Fibroblast of skin of right quadriceps (primary cell): ENCODE measurements at regions not wholly inside any gene's neighbourhood (a gene's known extent, or its start where the extent isn't known, plus 50 kb on each side); places are given as distances from the start of the nearest gene placed in this dataset.
A peak's percentile ranks its signal among the peaks of the same experiment; 100 is the strongest.
"Not testable (repeated sequence)": the region's sequence is repeated elsewhere in the genome, so short reads cannot be mapped to it uniquely, and the experiment has no call there.

ENCODE experiments used
- DNase-seq: peaks from one replicate; pipeline ENCODE4 v3.0.0-alpha.2; 2013

DNA sequence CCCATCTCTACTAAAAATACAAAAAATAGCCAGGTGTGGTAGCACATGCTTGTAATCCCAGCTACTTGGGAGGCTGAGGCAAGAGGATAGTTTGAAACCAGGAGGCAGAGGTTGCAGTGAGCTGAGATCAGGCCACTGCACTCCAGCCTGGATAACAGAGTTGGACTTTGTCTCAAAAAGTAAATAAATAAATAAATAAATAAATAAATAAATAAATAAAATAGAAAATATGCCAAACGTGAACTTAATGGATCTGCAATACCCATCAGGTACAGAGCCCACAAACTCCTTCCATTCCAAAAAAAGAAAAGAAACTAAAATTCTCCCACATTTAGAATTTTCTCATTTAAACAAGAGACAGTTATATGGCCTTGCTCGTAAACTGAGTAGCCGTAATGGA, 702.7 kb downstream of the CDH18 start:
- no peak for DNase-seq

DNA sequence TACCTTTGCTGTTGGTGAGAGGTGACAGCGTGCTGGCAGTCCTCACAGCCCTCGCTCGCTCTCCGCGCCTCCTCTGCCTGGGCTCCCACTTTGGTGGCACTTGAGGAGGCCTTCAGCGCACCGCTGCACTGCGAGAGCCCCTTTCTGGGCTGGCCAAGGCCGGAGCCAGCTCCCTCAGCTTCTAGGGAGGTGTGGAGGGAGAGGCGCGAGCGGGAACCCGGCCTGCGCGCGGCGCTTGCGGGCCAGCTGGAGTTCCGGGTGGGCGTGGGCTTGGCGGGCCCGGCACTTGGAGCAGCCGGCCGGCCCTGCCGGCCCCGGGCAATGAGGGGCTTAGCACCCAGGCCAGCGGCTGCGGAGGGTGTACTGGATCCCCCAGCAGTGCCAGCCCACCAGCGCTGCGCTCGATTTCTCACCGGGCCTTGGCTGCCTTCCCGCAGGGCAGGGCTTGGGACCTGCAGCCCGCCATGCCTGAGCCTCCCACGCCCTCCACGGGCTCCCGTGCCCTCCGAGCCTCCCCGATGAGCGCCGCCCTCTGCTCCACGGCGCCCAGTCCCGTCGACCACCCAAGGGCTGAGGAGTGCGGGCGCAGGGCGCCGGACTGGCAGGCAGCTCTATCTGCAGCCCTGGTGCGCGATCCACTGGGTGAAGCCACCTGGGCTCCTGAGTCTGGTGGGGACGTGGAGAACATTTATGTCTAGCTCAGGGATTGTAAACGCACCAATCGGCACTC, 700.3 kb downstream of the CDH18 start:
- DNase-seq: not testable (repeated sequence)

DNA sequence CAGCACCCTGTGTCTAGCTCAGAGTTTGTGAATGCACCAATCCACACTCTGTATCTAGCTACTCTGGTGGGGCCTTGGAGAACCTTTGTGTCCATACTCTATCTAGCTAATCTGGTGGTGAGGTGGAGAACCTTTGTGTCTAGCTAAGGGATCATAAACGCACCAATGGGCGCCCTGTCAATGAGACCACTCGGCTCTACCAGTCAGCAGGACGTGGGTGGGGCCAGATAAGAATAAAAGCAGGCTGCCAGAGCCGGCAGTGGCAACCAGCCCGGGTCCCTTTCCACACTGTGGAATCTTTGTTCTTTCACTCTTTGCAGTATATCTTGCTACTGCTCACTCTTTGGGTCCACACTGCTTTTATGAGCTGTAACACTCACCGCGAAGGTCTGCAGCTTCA, 699.7 kb downstream of the CDH18 start:
- DNase-seq: not testable (repeated sequence)

DNA sequence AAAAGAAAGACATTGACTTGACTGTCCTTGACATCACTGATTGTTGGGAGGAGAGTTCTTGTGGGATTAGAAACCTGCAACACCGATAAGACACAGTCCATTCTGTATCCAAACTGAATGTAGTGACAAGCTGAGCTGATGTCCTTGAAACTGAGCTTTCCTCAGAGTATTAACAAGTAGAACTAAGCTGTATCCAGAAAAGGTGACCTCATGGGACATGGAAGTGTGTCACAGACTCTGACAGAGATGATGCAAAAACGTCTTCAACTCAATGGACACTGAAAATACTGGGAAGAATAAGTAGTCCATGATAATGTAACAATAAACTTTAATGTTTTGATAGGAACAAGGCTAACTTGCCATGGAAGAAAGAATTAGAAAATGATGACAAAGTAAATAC, 690.1 kb downstream of the CDH18 start:
- no peak for DNase-seq

DNA sequence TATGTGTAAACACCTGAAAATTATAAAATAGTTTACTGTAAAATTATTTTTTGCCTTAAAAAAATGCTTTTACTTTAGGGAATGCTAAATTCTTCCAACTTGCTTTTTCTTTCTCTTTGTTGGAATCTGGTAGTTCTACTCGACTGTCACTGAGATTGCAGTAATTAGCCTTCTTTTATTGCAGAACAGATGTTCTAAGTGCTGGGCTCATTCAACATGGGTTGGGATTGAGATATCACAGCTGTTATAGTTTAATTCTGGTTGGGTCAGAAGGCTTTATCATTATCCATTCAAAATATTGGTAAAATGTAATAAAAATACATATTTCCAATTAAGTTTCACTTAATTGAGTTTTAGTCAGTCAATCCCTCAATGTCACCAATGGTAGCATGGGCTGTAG, 686.7 kb downstream of the CDH18 start:
- DNase-seq: no peak

DNA sequence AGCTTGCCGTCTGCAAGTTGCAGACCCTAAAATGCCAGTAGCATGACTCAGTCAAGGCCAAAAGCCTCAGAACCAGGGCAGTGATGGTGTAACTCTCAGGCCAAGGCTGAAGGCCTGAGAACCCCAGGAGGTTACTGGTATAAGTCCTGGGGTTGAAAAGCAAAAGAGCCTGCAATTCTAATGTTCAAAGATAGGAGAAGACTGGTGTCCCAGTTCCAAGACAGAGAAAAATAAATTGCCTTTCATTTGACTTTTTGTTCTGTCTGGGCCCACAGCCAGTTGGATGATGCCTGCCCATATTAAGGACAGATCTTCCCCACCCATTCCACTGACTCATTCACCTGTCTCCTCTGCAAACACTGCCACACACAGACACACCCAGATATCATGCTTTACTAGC, 673.2 kb downstream of the CDH18 start:
- DNase-seq: peak; percentile 2

DNA sequence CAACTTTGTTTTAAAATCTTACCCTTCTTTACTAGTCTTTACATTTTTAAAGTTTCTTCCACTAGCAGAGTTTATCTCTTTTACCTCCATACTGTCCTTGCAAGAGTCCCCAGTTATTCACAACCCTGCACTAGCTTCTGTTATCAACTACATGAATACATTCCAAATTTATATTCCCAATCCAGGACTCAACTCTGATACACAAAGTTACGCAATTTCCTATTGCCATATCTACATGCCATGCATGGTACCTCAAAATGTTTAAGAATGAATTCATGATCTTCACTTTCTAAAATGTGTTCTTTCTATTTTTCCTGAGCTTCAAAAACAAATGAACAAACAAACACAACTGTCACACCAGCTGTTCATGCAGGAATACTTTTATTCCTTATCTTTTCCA, 668.7 kb downstream of the CDH18 start:
- no peak for DNase-seq

DNA sequence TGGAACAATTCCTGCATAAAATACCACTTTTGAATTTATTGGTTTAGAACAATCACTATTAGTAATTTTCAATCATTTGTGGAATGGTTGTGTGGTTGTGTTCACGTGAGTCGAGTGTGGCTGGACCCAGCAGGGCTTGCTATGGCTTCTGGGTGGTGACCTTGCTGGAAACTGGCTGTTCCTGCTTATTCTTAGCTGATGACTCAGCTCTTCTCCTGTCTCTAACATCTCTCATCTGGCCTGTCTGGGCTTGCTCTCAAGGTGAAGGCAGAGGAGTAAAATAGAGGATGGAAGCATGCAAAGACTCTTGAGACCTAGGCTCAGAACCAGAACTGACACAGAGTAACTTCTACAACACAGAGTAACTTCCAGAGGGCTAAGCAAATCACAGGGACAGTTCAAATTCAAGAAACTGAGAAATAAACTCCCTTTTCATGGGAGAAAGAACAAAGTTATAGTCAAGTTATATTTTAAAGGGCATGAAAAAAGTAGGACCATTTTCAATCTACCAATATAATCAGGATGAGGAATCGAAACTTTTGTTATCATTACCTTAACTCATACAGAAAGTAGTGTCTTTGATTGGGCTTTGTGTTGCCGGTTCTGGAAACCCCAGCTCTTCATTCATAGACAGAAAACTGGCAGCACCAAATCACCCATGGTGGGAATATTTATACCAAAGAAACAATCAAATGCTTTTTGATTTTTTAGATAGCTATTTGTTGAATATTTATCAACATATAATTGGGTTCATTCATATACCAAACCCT, 665.1 kb downstream of the CDH18 start:
- peak; percentile 1 for DNase-seq

DNA sequence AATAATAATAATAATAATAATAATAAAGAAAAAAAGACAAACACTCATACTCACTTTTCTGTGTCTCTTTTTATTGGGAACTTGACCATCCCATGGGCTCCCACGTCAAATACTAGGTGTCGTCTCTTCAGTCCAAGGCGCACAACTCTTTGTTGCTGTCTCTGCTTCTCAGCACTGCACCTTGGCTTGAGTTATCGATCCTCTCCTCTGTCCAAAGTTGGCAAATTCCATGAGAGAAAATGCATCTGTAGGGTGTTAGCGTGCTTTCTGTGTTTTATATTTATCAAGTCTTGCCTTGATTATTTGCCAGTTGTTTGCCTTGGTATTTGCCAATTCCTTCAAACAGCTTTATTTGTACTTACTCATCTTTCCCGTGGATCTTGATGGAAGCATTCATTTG, 653.7 kb downstream of the CDH18 start:
- no peak for DNase-seq

DNA sequence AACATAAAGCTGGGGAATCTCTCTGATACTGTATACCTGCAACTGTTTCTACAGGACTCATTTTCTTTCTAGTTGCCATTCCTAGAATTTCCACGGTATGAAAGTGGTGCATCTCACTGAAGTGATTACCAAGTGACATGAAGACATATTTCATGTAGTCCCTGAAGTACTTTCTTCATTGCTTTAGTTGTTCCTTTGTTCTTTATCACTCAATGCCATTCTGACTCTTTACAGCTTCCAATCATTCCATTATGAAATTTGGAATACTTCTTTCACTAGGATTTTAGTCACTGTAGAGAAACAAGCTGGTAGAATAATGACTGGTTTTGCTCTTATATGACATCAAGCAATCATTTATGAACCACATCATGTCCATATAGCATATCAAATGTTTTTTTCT, 645.1 kb downstream of the CDH18 start:
- DNase-seq: no peak

DNA sequence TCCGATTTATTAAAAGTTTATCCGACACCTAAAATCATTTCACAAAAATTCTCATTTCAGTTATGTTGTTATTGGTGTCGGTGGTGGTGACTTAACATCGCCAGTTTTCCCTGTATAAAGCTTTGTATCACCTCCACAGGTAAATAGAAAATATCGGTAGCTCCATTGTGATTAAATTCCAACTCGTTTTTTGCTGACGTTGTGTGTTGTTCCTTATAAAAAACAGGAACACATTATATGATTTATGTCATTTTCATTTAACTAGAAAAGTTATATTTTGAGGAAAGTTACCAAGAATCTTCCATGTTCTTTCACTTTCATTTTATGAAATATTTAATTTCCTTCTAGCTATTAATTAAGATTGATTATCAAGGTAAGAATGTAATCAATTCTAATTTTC, 635.9 kb downstream of the CDH18 start:
- no peak for DNase-seq

DNA sequence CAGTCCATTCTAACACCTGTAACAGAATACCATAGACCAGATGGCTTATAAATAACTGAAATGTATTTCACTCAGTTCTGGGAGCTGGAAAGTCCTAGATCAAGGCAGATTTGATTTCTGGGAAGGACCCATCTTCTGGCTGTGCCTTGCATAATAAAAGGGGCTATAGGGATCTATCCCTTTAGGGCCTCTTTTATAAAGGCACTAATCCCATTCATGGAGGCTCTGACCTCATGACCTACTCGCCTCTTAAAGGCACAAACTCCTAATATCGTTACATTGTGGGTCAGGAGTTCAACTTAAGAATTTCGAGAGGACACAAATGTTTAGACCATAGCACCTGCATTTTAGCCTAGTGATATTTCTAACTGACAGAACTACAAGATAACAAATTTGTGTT, 619.0 kb downstream of the CDH18 start:
- DNase-seq: no peak

DNA sequence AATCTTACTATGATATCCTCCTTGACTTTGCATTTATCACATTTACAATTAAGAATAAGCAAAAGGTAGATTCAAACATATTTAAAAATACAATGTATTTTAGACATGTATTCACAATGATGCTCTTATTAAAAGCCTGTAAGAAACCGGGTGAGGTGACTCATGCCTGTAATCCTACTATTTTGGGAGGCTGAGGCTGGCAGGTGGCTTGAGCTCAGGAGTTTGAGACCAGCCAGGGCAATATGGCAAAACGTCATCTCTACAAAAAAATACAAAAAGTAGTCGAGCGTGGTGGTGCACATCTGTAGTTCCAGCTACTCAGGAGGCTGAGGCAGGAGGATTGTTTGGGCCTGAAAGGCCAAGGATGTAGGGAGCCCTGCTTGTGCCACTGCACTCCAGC, 618.4 kb downstream of the CDH18 start:
- no peak for DNase-seq

DNA sequence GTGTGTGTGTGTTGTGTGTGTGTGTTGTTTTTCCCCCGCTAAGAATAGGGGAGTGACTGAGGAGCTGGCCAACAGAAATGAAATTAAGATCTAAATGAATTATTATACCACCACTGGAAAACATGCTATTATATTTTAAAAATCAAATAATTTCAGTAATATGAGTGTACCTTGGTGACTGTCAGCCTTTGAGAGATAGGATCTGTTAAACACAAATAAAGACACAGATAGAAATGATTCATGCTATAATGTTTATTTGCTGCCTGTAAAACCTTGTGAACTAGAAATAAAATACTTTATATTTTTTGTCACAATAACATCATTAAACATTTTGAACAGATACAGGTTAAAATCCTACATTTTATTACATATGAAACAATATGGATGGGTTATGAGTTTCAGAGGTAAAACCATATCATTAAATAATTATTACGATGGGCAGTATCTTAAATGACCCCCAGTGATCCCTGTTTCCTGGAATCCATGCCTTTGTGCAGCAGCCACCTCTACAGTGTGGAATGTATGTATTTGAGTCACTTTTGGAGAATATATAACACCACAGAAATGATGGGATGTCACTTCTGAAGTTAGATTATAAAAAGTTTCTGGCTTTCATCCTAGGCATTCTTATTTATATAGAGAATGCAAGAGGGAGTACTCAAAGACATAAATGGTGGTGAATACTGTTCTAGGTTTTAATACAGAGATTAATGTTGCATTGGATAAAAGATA, 617.2 kb downstream of the CDH18 start:
- DNase-seq: no peak

DNA sequence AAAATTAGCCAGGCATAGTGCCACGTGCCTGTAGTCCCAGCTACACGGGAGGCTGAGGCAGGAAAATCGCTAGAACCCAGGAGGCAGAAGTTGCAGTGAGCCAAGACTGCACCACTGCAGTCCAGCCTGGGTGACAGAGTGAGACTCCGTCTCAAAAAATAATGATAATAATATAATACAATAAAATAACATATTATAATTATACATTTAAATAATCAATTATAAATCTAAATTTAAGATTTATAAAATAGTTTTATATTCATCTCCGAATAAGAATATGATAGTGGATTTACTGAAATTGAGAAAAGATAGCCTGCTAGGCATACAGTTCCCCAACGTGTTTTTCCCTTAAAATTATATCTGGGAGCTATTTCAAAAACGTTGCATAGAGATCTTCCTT, 599.6 kb downstream of the CDH18 start:
- no peak for DNase-seq

DNA sequence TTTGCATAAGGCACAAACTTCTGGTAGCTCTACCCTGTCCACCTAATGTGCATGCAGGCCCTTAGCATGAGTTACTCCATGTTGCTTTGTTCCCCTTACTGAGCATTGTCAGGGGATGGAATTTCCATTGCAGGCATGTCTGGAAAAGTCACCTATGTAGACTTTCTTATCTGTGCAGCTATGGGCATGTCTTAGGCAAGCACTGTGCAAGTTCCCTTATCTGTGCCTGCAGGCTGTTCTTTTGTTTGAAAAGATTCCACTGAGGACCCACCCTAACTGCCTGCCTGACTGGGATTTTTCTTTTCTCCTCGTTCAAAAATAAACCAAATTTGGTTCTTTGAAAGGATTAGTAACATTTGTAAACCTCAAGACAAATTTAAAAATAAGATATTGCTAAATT, 587.0 kb downstream of the CDH18 start:
- DNase-seq: no peak

DNA sequence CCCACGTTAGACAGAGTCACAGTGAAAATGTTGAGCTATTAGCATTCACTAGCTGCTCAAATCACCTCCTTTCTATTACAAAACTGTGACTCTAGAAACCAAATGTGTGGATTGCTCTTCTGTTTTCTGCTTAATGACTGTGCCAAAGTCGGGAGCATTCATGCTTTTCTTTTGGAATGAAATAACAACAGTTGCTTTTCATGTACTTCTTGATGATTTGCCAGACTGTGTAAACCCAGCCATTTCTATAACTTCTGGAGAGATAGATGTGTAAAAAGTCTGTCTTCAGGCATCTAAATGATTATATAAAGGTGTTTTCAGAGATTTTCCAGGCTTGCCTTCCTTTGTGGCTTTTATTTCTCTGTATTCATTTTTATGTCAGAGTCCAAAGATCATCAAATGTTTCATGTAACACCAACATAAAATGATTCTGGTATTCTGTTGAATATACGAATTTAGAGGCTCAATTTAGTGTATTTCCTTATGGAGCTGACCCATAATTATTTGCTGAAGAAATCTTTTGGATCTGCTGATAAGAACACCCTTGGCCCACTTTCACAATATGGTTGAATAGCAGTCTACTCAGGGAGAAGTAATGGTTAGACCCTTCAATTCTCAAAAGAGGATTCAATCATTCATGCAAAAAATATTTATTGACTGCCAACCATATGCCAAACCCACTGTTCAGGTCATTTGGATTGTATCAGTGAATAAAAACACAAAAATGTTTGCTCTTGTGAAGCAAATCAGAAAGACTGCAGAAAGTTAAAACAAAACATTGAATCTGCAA, 581.2 kb downstream of the CDH18 start:
- DNase-seq: no peak

DNA sequence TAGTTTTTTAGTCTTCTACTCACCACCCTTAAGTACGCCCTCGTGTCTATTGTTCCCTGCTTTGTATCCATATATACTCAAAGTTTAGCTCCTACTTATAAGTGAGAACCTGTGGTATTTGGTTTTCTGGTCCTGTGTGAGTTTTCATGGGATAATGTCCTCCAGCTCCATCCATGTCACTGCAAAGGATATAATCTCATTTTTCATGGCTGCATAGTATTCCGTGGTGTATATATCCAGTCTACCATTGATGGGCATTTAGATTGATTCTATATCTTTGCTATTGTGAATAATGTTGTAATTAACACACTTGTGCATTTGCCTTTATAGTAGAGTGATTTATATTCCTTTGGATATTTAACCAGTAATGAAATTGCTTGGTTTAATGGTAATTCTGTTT, 579.9 kb downstream of the CDH18 start:
- no peak for DNase-seq

DNA sequence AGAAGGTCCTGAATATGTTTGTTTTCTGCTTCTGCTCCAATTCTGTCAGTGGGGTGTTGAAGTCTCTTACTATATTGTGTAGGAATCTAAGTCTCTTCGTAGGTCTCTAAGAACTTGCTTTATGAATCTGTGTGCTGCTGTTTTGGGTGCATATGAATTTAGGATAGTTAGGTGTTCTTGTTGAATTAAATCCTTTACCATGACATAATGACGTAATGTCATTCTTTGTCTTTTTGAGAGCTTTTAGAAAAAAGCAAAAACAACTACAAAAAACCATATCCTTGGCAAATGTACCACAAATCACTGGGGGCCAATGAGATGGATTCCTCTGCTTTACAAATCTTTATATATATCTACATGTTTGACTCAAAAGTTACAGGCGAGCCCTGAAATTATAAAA, 576.1 kb downstream of the CDH18 start:
- no peak for DNase-seq
